Fibroblast of skin of left biceps (primary cell): ENCODE measurements at regions not wholly inside any gene's neighbourhood (a gene's known extent, or its start where the extent isn't known, plus 50 kb on each side); places are given as distances from the start of the nearest gene placed in this dataset.

Experiments
- DNase-seq, 2 experiments: peaks; one replicate each; pipeline ENCODE4 v3.0.0-alpha.2; 2013; ENCODE audit warnings: low read depth in 2 of 2

- no peak for DNase-seq
Observed at GRCh38 chr4:156497486-156497885, 474.1 kb downstream of the PDGFC start.

GRCh38 chr4:156496797-156497196 lies 474.8 kb downstream of the PDGFC start:
- DNase-seq: peak; percentile 59 to 65

GRCh38 chr4:156495836-156496235 lies 475.8 kb downstream of the PDGFC start:
- no peak for DNase-seq

- DNase-seq: no peak
Observed at GRCh38 chr4:156495091-156495490, 476.5 kb downstream of the PDGFC start.

GRCh38 chr4:156493858-156494257 lies 477.7 kb downstream of the PDGFC start:
- DNase-seq: no peak

GRCh38 chr4:156487107-156487506 lies 484.5 kb downstream of the PDGFC start:
- DNase-seq: no peak

- no peak for DNase-seq
Observed at GRCh38 chr4:156481845-156482244, 489.8 kb downstream of the PDGFC start.

- DNase-seq: no peak
Observed at GRCh38 chr4:156477636-156478035, 494.0 kb downstream of the PDGFC start.

GRCh38 chr4:156476359-156476758 lies 495.2 kb downstream of the PDGFC start:
- DNase-seq: peak; percentile 96 to 97

- peak; percentile 44 to 49 for DNase-seq
Observed at GRCh38 chr4:156475322-156475721, 496.3 kb downstream of the PDGFC start.

GRCh38 chr4:156473151-156473550 lies 498.4 kb downstream of the PDGFC start:
- no peak for DNase-seq

GRCh38 chr4:156472624-156473023 lies 499.0 kb downstream of the PDGFC start:
- DNase-seq: peak in 1 of 2 experiments; percentile 41

GRCh38 chr4:156459584-156459983 lies 505.9 kb upstream of the CTSO start:
- no peak for DNase-seq

GRCh38 chr4:156456830-156457229 lies 503.2 kb upstream of the CTSO start:
- DNase-seq: no peak

- no peak for DNase-seq
Observed at GRCh38 chr4:156443488-156443887, 489.8 kb upstream of the CTSO start.

GRCh38 chr4:156442912-156443311 lies 489.2 kb upstream of the CTSO start:
- DNase-seq: peak; percentile 17 to 23

- no peak for DNase-seq
Observed at GRCh38 chr4:156439576-156440200, 486.0 kb upstream of the CTSO start.

- DNase-seq: no peak
Observed at GRCh38 chr4:156437666-156438065, 484.0 kb upstream of the CTSO start.

GRCh38 chr4:156422576-156422975 lies 468.9 kb upstream of the CTSO start:
- no peak for DNase-seq

GRCh38 chr4:156420623-156421022 lies 467.0 kb upstream of the CTSO start:
- peak; percentile 70 to 82 for DNase-seq

GRCh38 chr4:156419080-156419685 lies 465.5 kb upstream of the CTSO start:
- no peak for DNase-seq

- DNase-seq: no peak
Observed at GRCh38 chr4:156414406-156414805, 460.7 kb upstream of the CTSO start.

- DNase-seq: no peak
Observed at GRCh38 chr4:156413239-156414135, 459.8 kb upstream of the CTSO start.
